Upper lobe of left lung (tissue), 4 donors: ENCODE measurements at regions not wholly inside any gene's neighbourhood (a gene's known extent, or its start where the extent isn't known, plus 50 kb on each side); places are given as distances from the start of the nearest gene placed in this dataset.

Source experiments
- CTCF ChIP-seq, 6 experiments: fragments of 450-650 bp in 4 of 6; fragments of 200-600 bp in 2 of 6; sonication (generic) in 2 of 6; IDR thresholded peaks; one replicate each; pipeline ENCODE4 v1.5.1; 2016 to 2019; ENCODE audit warnings: antibody characterized with exemption in 6 of 6
- EP300 ChIP-seq, 4 donors: sonication (generic); formaldehyde crosslinking; IDR thresholded peaks; one replicate each; pipeline ENCODE4 v1.5.1; 2017; ENCODE audit warnings: antibody characterized with exemption in 4 of 4, control low read depth in 2 of 4
- POLR2A ChIP-seq, 4 donors: fragments of 450-650 bp; IDR thresholded peaks; one replicate each; pipeline ENCODE4 v1.5.1; 2016 to 2017; ENCODE audit warnings: antibody characterized with exemption in 4 of 4, mild to moderate bottlenecking in 2 of 4

GRCh38 chr10:33899578-33900531 lies 565.4 kb upstream of the NRP1 start:
- TF ChIP-seq POLR2A (IDR thresholded peaks at IDR 0.05): no peak
- TF ChIP-seq CTCF (IDR thresholded peaks at IDR 0.05): no peak
- no peak for TF ChIP-seq EP300 (IDR thresholded peaks at IDR 0.05)
